NCI-H2081 treated with DMSO at 0.1 percent for 48 hours (cell line): ENCODE measurements at regions not wholly inside any gene's neighbourhood (a gene's known extent, or its start where the extent isn't known, plus 50 kb on each side); places are given as distances from the start of the nearest gene placed in this dataset.

Source experiments
- DNase-seq: peaks from one replicate; lab custom pipeline; 2025; lab: John Stamatoyannopoulos, UW

DNA sequence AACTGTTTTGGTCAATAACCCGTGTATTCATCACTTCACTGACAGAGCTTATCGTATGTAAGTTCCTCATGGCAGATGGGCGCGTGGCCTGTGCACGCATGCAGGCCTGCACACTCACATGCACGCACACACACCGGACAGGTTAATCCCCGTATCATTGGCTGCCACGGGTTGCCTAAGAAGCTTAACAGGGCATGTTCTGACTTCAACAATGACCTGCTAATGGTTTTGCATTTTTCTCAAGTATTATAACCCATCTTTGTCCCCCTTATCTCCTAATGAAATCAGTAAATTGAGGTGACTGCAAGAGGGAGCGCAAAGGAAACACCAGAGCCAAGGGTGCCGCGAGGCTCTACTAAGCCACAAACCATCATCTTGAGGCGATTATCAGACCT, 399.0 kb upstream of the ID2 start:
- DNase-seq: no peak

DNA sequence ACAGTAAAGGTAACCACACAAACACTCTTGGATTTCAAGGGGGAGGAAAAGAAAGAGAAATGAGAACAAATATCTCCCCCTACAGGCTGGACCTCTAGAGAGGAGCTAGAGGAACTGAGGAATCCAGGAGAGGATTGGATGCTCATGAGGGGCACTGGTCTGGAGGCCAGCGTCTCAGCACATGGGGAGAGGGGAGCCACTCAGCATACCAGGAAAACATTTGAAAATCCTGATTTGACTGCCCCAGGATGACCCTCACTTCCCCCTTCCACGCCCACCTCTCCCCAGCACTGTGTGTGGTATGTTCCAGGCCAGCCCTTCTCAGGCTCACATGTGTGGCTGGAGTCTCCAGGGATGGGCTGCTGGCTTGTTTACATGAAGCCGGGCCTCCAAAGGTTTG, 396.8 kb upstream of the ID2 start:
- DNase-seq: no peak

DNA sequence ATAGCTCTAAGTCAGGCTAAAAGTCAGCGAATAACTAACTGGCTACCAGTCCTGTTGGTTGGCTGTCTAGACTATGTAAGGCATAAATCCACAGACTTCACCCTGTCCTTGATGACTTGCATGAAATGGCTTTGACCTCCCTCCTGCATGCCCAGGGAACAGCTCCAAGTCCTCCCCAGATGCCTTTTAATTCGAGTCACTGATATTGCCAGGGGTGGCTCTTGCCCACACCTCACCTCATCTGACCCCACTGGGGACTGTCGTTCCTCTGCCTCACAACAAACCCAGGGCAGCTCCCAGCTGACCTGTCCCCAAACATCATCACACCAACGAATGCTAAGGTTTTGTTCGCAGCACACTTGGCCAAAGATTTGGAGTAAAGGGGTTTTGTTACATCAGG, 396.0 kb upstream of the ID2 start:
- no peak for DNase-seq

DNA sequence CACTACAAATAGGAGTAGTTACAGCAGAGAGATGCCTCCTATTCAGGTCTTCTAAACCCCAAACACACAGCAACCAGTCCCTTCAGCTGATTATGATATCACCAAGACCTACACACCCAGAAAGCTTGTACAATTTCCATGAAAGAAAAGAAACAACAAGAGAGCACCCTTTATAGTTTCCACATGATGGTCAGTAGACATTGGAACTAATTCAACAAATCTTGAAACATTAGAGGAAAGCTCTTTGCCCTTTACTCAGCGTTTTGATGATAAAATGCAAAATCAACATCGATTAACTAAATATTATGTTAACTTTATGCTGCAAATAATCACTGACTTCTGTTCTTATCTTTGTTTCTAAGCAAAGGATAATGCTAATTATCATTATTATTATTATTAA, 393.6 kb upstream of the ID2 start:
- DNase-seq: no peak

DNA sequence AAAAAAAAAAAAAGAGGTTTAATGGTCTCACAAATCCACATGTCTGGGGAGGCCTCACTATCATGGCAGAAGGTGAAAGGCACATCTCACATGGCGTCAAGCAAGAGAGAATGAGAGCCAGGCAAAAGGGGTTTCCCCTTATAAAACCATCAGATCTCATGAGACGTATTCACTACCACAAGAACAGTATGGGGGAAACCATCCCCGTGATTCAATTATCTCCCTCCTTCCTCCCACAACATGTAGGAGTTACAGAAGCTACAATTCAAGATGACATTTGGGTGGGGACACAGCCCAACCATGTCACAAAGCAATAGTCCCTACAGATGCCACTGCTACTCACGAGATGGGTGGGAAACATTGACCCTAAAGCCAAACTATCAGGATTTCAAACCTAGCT, 392.7 kb upstream of the ID2 start:
- no peak for DNase-seq

DNA sequence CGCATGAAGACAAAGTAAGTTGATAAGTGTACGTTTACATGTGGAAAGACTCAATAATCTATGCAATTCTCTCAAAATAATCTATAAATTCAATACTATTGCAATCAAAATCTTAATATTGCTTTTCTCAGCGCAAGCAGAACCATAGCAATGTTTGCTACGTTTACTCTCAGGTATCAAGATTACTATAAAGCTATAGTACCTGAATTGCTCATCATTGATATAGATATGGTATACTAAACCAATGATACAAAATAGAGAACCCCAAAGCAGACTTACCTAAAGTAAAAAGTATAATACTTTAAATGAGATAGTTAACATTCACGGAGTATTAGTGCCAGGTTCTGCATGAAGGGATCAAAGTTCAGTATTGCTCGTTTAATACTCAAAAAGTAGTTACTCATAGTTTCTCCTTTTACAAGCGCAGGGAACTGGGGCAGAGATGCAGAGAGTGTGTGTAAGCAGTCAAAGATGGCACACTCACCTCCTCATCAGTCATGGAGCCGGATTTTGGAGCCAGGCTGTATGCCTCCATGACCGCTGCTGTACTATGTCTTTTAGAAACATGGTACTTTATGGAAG, 391.0 kb upstream of the ID2 start:
- DNase-seq: no peak

DNA sequence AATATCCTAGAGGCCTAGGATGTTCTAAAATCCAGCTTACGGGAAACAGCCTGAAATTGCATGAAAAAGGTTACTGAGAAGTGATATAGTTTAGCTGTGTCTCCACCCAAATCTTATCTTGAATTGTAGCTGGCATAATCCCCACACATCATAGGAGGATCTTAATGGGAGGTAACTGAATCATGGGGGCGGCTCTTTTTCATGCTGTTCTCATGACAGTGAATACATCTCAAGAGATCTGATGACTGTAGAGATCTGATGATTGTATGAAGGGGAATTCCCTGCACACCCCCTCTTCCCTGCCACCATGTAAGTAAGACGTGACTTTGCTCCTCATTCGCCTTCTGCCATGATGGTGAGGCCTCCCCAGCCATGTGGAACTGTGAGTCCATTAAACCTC, 385.6 kb upstream of the ID2 start:
- no peak for DNase-seq

DNA sequence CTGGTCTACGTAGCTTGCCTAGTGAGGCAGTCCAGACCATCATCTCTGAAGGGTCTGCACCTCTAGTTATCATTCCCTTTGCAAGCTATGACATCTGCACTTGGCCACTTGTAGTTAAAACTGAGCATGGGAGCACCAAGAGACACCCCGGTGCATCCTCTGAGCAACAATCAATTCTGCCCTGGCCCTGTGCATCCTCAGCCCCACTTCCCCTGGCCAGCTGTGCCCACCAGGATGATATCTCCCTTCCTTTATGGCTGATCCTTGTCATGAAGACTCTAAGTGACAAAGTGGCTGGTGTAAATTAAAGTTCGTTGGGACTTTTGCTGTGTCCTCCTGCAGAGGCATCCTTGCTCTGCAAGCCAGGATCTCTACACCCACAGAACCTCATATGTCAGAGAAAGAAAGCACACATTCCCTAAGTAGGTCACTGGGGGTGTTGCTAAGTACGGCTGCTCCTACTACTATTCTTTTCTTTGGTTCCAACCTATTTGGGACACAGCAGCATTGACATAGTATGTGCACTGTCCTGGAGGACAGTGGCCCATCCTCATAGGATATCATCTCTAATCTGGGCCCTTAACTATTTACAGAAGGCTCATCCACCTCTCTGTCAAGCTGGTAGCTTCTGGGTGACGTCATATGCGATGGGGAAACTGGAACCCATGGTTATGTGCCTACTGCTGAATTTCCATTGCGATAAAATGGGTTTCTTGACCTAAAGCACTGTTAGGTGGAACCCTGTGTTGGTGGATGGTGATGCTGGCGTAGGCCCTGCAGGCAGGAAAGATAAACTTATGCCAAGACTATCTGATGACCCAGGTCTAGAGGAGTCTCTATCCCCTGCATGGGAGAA, 384.3 kb upstream of the ID2 start:
- DNase-seq: no peak

DNA sequence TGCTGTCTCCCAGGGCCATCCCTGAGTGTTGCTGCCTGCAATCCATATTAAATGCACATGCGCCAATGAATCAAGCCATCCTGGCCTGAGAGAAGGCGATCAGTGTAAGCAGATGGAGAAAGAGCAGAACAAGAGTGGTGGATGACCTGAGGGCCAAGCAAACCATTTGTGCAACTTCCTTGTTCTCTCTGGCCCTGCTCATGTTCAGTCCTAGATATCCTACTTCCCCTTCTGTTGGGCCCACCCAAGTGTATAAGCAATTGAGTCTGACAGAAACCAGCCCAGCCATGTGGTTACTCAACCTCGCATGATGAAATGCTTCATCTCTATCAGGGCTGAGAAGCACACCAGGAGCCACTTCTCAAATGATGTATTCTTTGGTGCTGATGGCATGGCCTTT, 383.1 kb upstream of the ID2 start:
- no peak for DNase-seq

DNA sequence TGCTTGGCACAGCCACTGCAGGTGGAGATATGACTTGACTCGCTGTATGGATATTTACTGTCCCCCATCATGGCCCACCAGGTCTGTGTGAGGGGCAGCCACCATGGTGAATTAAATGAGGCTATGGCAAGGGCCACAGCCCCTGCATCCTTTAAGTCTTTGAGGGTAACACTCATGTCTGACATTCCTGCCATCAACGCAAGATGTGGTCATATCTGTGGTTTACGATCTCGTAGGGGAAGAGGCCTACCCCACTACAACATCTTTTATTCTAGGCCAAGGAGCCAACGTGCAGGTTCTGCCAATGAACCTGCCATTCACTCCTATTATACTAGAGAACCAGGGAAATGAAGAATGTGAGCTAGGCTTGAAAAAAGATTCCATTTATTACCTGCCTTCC, 381.6 kb upstream of the ID2 start:
- no peak for DNase-seq

DNA sequence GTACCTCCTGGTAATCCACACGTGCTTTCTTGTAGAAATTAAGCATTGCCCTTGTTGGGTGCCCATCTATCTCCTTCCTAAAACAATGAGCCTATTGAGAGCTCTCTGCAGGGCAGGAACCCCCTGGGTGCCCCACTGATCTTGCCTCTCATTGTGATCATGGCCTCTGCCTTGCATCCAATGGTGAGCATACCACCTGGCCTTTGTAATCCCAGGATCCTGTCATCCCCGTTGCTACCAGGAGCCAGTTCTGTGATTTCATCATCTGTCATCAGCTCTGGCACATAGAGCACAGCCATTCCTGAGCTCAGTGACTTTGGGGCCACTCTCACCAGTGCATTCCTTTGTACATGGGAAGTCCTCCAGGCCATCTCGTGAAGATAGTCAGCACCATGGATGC, 381.0 kb upstream of the ID2 start:
- no peak for DNase-seq

DNA sequence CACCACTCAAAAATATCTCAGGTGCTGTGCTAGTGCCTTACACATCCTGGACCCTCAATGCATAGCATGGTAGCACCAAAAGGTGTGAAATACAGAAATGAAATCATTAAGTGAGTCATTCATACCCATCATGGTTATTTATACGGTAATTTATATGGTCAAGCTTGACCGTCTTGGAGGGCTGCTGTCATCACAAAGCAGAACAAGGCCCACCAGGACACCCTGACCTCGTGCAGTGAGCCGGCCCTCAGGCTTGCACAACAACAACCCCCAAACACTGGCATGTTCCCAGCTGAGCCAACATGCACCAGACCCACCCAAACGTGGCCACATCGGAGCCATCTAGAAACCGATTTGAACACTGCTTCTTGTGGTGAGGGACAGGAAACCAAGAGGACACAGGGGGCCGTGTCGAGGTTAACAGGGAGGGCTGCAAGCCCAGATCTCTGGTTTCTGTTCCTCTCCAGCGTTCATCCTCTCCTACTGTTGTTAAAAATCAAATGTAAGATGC, 378.5 kb upstream of the ID2 start:
- DNase-seq: no peak

DNA sequence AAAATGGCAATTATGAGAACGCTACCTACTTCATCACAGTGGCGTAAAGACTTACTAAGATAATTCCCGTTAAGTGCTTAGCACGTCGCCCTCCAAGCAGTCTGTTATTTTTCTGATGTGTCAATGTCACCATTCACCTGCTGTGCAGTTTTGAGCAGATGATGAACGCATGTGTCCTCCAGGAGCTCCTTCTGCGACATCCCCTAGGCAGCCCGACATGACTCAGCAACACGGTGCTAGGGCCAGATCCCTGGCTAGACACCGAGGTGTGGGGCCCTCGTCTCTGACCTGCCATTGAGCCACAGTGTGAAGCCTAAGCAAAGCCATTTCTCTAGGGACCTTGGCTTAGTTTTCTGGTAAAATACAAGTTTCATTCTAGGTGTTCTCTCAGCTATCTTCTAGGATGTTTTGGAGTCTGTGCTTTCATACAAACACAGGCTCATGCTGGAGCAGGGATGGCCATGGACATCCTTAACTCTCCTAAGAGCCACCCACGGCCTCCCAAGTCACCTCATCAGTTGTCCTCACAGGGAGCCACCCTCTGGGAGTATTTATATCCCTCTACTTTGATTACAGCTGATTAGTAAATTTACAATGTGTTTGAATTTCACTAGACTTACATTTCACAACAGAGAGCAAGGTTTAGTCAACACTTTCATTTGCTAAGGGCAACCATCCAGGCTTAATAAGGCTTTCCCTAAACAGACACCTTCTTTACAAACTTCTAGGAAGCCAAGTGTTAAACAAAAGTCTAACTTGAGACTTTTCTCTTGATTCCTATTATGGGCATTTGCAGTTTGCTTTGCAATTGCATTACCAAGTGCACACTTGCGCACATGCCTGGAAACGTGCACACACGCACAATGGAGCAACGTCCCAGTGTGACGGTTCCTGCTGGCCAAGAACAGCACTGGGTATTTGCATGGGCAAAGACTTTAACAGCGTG, 376.8 kb upstream of the ID2 start:
- no peak for DNase-seq

DNA sequence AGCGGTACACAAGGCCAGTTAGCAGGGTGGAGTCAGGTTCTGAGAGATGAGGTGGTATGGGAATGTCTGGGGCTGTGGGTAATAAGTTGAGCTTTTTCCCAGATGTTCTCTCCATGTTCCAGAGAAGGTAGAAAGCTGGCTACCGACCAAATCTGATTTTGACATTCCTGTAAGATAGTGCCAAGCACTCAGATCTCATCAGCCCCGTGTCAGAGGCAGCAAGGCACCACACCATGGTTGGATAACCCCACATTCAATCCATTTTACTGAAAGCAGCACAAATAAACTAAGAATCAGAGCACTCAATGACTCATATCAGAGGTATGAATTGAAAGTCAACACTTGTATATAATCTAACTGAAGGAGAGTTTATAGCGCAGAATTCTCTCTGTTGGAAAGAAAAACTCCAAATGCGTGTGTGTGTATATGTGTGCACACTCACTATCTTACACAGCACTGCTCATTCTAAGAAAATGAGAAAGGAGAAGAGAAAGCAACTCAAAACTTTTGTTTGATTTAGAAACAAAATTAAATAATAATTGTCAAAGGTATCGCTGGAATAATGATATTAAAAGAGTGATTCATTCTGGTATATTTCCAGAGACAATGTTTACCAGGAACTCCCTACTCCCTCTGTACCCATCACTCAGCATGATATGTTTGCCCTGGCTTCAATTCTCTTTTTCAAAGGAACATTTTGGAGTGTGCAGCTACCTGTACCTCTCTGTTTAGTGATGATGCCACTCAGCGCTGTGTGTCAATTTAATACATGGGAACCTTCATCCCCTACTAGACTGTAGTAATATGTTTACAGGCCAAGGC, 375.1 kb upstream of the ID2 start:
- no peak for DNase-seq

DNA sequence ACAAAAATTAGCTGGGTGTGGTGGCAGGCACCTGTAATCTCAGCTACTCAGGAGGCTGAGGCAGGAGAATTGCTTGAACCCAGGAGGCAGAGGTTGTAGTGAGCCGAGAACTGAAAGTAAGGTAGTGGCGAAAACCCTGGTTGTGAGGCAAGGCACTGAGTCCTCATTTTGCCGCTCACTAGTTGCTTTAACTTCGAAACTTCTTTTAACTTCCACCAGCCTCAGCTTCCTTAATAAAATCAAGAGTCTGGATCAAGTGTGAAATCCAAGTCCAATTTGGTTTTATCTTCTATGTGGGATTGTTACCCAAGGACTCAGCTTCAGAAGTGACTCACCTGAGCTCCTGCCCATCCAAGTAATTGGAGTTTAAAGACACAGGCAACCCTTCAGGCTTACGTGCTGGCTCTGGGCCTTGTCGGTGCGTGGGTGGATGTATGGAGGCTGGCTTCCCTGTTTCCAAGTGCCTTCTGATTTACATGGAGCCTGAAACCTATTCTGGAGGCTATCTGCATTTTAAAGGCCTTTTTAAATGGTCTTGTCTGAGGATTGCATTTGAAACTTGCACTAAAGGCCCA, 374.2 kb upstream of the ID2 start:
- no peak for DNase-seq

DNA sequence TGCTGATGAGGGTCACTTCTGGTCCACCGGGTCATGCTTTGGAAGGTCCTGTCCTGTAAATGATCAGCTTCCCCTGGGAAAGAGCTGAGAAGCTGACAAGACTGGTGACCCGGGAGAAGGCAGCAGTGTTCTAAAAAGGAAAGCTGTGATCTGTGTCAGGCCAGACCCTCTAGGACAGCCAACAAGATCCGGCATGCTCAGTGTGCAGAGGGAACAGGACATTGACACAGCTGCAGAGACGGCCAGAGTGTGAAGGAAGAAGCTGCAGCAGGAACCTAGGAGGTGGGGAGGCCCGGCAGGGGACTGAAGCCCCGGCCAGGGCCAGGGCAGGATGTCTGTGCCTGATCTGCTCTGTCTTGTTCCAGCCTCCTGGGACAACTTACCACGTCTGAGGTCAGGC, 372.7 kb upstream of the ID2 start:
- DNase-seq: no peak

DNA sequence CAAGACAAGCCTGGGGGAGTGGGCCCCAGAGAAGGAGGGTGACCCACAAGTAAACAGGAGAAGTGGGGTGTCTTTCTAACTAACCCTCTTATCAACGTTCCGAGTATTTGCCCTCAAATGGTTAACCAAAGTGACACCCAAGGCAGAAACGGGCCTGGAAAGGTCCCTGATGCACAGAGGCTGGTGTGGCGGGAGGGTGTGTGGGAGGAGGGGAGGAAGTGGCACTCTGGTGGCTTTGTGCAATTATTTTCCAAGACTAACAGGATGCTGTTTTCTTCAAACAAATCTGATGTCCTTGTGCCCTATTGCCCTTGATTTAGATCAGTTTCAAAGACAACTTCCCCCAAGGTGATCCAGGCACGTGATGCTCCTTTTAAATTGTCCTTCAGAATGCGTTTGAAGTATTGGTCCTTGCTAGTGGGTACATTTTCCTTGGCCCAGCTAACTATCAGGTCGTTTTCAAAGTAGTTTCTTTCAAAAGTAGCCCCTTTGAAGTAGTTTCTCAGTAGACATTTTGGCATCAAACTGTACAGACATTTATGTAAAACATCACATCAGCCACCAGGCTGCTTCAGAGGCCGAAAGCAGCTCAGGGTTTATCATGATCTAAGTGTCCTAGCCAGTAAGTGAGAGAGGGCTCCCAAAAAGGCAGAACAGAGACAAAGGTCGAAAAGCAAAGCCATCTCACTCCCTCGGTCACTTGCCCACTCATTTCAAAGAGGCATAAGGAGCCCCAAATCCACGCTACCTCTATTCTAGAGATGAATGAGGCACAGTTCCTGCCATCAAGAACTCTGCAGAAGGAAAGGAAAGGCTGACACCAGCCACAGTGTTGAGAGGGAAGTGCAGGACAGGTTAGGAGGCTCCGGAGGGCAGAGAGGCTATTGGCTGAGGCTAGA, 371.1 kb upstream of the ID2 start:
- DNase-seq: no peak

DNA sequence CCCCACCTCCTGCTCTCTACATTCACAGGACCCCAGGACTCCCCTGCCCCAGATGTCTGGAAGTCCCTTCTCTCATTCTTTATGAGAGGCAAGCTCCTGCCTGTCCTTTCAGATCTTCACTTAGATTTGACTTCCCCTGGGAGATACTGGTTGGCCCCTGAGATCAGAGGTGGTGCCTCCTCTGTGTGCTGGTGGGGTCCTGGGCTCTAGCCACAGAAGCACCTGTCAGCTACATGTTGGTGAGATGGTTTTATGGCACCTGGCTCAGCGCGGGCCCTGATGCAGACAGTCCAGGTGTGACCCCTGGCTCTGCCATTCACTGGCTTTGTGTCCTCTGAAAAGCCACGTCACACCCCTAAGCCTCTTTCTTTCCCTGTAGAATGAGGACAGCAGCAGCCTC, 369.6 kb upstream of the ID2 start:
- no peak for DNase-seq

DNA sequence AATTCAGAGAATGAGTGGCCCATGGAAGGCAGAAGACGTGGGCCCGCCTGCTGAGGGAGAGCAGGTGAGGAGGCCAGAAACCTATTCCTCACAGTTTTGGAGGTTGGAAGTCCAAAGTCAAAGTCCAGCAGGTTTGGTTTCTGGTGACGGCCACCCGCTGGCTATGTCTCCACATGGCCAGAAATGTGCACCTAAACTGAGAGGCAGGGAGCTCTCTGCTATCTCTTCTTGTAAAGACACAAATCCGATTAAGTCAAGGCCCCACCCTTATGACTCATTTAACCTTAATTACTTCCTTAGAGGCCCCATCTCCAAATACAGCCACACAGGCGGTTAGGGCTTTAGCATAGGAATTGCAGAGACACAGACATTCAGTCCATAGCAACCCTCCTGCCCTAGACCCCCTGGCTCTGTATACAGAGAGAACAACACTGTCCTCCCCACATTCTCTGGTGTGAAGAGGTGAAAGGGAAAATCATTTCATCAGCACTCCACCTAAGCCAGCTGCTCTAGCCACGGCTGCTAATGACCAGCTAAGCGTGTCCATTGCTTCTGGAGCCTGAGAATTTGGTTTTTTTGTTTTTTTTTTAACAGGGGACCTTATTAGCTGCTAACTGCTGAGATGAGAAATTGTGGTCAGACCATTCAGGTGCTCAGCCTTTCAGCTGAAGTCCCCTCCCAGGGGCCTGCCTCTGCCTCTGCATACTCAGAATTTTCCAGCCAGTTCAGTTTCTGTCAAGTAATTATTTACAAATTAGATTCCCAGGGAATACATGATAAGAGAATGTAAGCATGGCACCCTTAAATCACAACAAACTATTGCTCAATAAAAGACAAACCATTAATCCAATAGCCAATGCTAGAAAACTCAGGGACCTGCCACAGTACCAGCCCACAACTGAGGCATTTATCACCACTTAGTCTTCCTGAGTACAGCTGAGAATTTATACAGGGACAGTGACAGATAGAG, 368.7 kb upstream of the ID2 start:
- no peak for DNase-seq
